H1 (cell line): ENCODE measurements at regions not wholly inside any gene's neighbourhood (a gene's known extent, or its start where the extent isn't known, plus 50 kb on each side); places are given as distances from the start of the nearest gene placed in this dataset.

ENCODE experiments used
- CTCF ChIA-PET: fragments of 300-600 bp; sonication (Branson Sonifier 250); formaldehyde crosslinking; loops from one replicate; lab custom pipeline; 2021; ENCODE audit not compliant: partially characterized antibody; lab: Charles Lee
- POLR2A ChIA-PET: fragments of 300-600 bp; sonication (Branson Sonifier 250); formaldehyde crosslinking; loops from one replicate; lab custom pipeline; 2021; ENCODE audit warnings: inconsistent platforms; ENCODE audit not compliant: partially characterized antibody; lab: Charles Lee
- DNase-seq, 2 experiments: peaks; one replicate each; pipeline versions ENCODE4 v3.0.0 to v3.0.0-alpha.2; 2010 to 2022; ENCODE audit warnings: low spot score in 2 of 2, low read depth in 1 of 2, mixed read lengths in 1 of 2
- FAIRE-seq: peaks from 2 replicates; lab custom pipeline; 2011; peaks lifted over from hg19 to GRCh38; lab: Jason Lieb, UNC
- H2AFZ ChIP-seq: 2 replicates; pipeline ENCODE4 v1.8.1; 2012; ENCODE audit warnings: low read length, inconsistent platforms
- H2AK5ac ChIP-seq: 2 replicates; pipeline ENCODE4 v1.6.1; 2013; ENCODE audit warnings: low read depth, low read length
- H2BK120ac ChIP-seq: replicated peaks from 2 replicates; pipeline ENCODE3; 2013; ENCODE audit warnings: low read depth, low read length, inconsistent platforms
- H2BK12ac ChIP-seq: 2 replicates; pipeline ENCODE4 v1.6.1; 2013; ENCODE audit warnings: low read depth, low read length
- H2BK15ac ChIP-seq: 2 replicates; pipeline ENCODE4 v1.6.1; 2013; ENCODE audit warnings: low read length
- H2BK20ac ChIP-seq: 2 replicates; pipeline ENCODE4 v1.6.1; 2013; ENCODE audit warnings: low read length
- H2BK5ac ChIP-seq: 2 replicates; pipeline ENCODE4 v1.6.1; 2013; ENCODE audit warnings: low read depth, low read length
- H3K14ac ChIP-seq: 2 replicates; pipeline ENCODE4 v1.6.1; 2013; ENCODE audit warnings: inconsistent platforms; ENCODE audit not compliant: insufficient read length
- H3K18ac ChIP-seq: 2 replicates; pipeline ENCODE4 v1.6.1; 2013; ENCODE audit warnings: low read length; ENCODE audit errors: extremely low read depth
- H3K23ac ChIP-seq: 2 replicates; pipeline ENCODE4 v1.6.1; 2013; ENCODE audit warnings: inconsistent platforms; ENCODE audit not compliant: insufficient read length
- H3K23me2 ChIP-seq: 2 replicates; pipeline ENCODE4 v1.6.1; 2013; ENCODE audit warnings: low read depth, low read length
- H3K27ac ChIP-seq: 2 replicates; pipeline ENCODE4 v1.6.1; 2011; ENCODE audit warnings: low read depth, low read length, inconsistent platforms
- H3K27me3 ChIP-seq, 4 experiments: replicated peaks in 1 of 4; 1 replicate in 1 of 4; 2 replicates in 3 of 4; pipeline versions ENCODE4 v1.6.1 to v1.8.1; 2011 to 2013; ENCODE audit warnings: low read length in 3 of 4, mild to moderate bottlenecking in 3 of 4, inconsistent platforms in 2 of 4, mixed read lengths in 2 of 4, moderate library complexity in 1 of 4; ENCODE audit not compliant: control insufficient read depth in 3 of 4, insufficient read depth in 3 of 4; ENCODE audit errors: extremely low read depth in 1 of 4
- H3K36me3 ChIP-seq, 4 experiments: 2 replicates each; pipeline versions ENCODE4 v1.6.1 to v1.8.1; 2011 to 2013; ENCODE audit warnings: mild to moderate bottlenecking in 4 of 4, low read length in 3 of 4, moderate library complexity in 2 of 4, control low read depth in 1 of 4, inconsistent platforms in 1 of 4; ENCODE audit not compliant: insufficient read depth in 4 of 4, control insufficient read depth in 2 of 4
- H3K4ac ChIP-seq: replicated peaks from 2 replicates; pipeline ENCODE3; 2013; ENCODE audit warnings: low read length, low read depth, mixed read lengths, inconsistent platforms; ENCODE audit not compliant: insufficient read length
- H3K4me1 ChIP-seq, 4 experiments: replicated peaks in 1 of 4; 1 replicate in 1 of 4; 2 replicates in 3 of 4; pipeline versions ENCODE4 v1.6.1 to v1.8.1; 2011 to 2013; ENCODE audit warnings: low read length in 3 of 4, inconsistent platforms in 2 of 4, mixed read lengths in 1 of 4; ENCODE audit not compliant: insufficient read depth in 4 of 4, control insufficient read depth in 3 of 4
- H3K4me2 ChIP-seq, 2 experiments: 2 replicates each; pipeline versions ENCODE4 v1.6.1 to v1.8.1; 2011 to 2013; ENCODE audit warnings: low read depth in 2 of 2, low read length in 2 of 2, control low read depth in 1 of 2, inconsistent platforms in 1 of 2, mild to moderate bottlenecking in 1 of 2; ENCODE audit not compliant: insufficient read depth in 1 of 2
- H3K4me3 ChIP-seq, 4 experiments: fragments of 200-600, 300-600 bp in 1 of 4; sonication (generic), shearing (Covaris generic), sonication (Bioruptor Twin) in 1 of 4; 2 replicates each; pipeline versions ENCODE4 v1.5.1 to v1.8.1; 2011 to 2016; ENCODE audit warnings: low read length in 4 of 4, low read depth in 3 of 4, control low read depth in 2 of 4, inconsistent platforms in 2 of 4, mild to moderate bottlenecking in 2 of 4, mixed read lengths in 1 of 4, moderate library complexity in 1 of 4; ENCODE audit not compliant: insufficient read depth in 2 of 4; ENCODE audit errors: extremely low read depth in 1 of 4
- H3K56ac ChIP-seq: replicated peaks from 2 replicates; pipeline ENCODE3; 2013; ENCODE audit warnings: low read depth, mild to moderate bottlenecking, mixed read lengths, low read length, inconsistent platforms; ENCODE audit not compliant: insufficient read length
- H3K79me1 ChIP-seq: 2 replicates; pipeline ENCODE4 v1.6.1; 2013; ENCODE audit warnings: low read depth, low read length, control low read depth
- H3K79me2 ChIP-seq, 2 experiments: 2 replicates each; pipeline versions ENCODE4 v1.6.1 to v1.8.1; 2012 to 2013; ENCODE audit warnings: low read length in 2 of 2, mild to moderate bottlenecking in 2 of 2, inconsistent platforms in 1 of 2; ENCODE audit not compliant: insufficient read depth in 2 of 2, control insufficient read depth in 1 of 2
- H3K9ac ChIP-seq, 4 experiments: replicated peaks in 1 of 4; 1 replicate in 1 of 4; 2 replicates in 3 of 4; pipeline versions ENCODE4 v1.6.1 to v1.8.1; 2011 to 2013; ENCODE audit warnings: low read depth in 3 of 4, low read length in 3 of 4, control low read depth in 2 of 4, mild to moderate bottlenecking in 2 of 4, moderate library complexity in 2 of 4, inconsistent platforms in 1 of 4; ENCODE audit errors: extremely low read depth in 1 of 4
- H3K9me3 ChIP-seq, 2 experiments: 2 replicates each; pipeline versions ENCODE4 v1.6.1 to v1.8.1; 2012 to 2013; ENCODE audit warnings: mild to moderate bottlenecking in 2 of 2, moderate library complexity in 2 of 2, control low read depth in 1 of 2, inconsistent platforms in 1 of 2, low read depth in 1 of 2, low read length in 1 of 2, mixed read lengths in 1 of 2; ENCODE audit not compliant: insufficient read depth in 2 of 2
- H4K20me1 ChIP-seq, 2 experiments: replicated peaks in 1 of 2; 2 replicates each; pipeline versions ENCODE3 to v1.8.1; 2011 to 2013; ENCODE audit warnings: inconsistent platforms in 2 of 2, low read length in 2 of 2, mild to moderate bottlenecking in 1 of 2; ENCODE audit not compliant: insufficient read depth in 2 of 2, control insufficient read depth in 1 of 2
- H4K5ac ChIP-seq: 2 replicates; pipeline ENCODE4 v1.6.1; 2013; ENCODE audit warnings: low read length, low read depth, mixed read lengths, inconsistent platforms; ENCODE audit not compliant: insufficient read length
- H4K8ac ChIP-seq: 2 replicates; pipeline ENCODE4 v1.8.0; 2013; ENCODE audit warnings: mild to moderate bottlenecking, moderate library complexity, low read length, inconsistent platforms; ENCODE audit not compliant: insufficient read depth; ENCODE audit errors: extremely low read depth
- H4K91ac ChIP-seq: replicated peaks from 2 replicates; pipeline ENCODE3; 2013; ENCODE audit warnings: low read length, mixed read lengths, inconsistent platforms; ENCODE audit not compliant: insufficient read length
- CBX8 ChIP-seq: fragments of 300-800, 300-1000 bp; sonication (generic); IDR thresholded peaks from 2 replicates; pipeline ENCODE4 v1.7.1; 2016; ENCODE audit warnings: low read depth, low read length, borderline replicate concordance
- EP300 ChIP-seq, 2 experiments: IDR thresholded peaks; 1 replicate in 1 of 2; 2 replicates in 1 of 2; pipeline ENCODE4 v1.6.1; 2011 to 2012; ENCODE audit warnings: low read depth in 2 of 2, low read length in 2 of 2, mild to moderate bottlenecking in 2 of 2, borderline replicate concordance in 1 of 2, inconsistent platforms in 1 of 2, moderate library complexity in 1 of 2
- HDAC6 ChIP-seq: IDR thresholded peaks from one replicate; pipeline ENCODE4 v1.7.1; 2012; ENCODE audit warnings: low read depth, mild to moderate bottlenecking, inconsistent platforms, low read length, moderate library complexity
- POU5F1 ChIP-seq: IDR thresholded peaks from 2 replicates; pipeline ENCODE4 v1.6.1; 2011; ENCODE audit warnings: low read depth, mild to moderate bottlenecking, low read length, moderate library complexity
- RNF2 ChIP-seq: fragments of 200-900, 300-1000 bp; sonication (generic); IDR thresholded peaks from 2 replicates; pipeline ENCODE4 v1.7.1; 2016; ENCODE audit warnings: borderline replicate concordance, low read depth, mild to moderate bottlenecking, antibody characterized with exemption, low read length; ENCODE audit not compliant: poor library complexity, severe bottlenecking; ENCODE audit errors: missing control alignments
- SIRT6 ChIP-seq: IDR thresholded peaks from one replicate; pipeline ENCODE4 v1.7.1; 2012; ENCODE audit warnings: low read length, inconsistent platforms
- WGBS, 2 experiments: shearing (Covaris generic) in 1 of 2; methylation state at CpG; one replicate each; pipeline versions ENCODE4 v1.1.6 to v1.1.7; 2013 to 2015; ENCODE audit warnings: low lambda C conversion rate in 2 of 2, mixed read lengths in 2 of 2, inconsistent platforms in 1 of 2, low coverage in 1 of 2, missing lambda C conversion rate in 1 of 2; ENCODE audit not compliant: insufficient replicate concordance in 2 of 2, insufficient coverage in 1 of 2, insufficient read length in 1 of 2; ENCODE audit errors: extremely low coverage in 1 of 2, missing lambda C conversion rate in 1 of 2; 5-methylcytosine and 5-hydroxymethylcytosine counted together

DNA sequence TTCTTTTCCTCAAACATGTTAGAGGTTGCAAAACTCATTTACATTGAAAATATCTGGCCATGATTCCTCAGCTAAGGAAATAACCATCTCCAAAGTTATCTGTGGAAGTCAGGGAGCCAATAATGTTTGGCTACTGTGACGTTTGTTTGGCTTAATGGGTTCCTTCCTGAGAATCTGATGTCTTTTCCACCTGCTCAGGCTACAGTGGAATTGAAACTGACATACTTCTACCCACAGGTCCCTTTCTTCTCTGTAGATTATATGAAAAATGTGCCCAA, 221.1 kb upstream of the XYLT1 start:
- Histone ChIP-seq H3K4me1 (peaks cover 0 to 3% (median 0%) of the 10 kb centered on the region in 4 experiments; a peak in 2 of 7 replicates), H3K79me1 (no peaks in the 10 kb centered on the region), H2AK5ac (no peak overlapping the region), H2BK15ac (no peak overlapping the region), H3K14ac (no peak overlapping the region), H3K4ac (no peak overlapping the region), H4K91ac (no peak overlapping the region), H3K23me2 (no peaks in the 10 kb centered on the region), H3K9me3 (no peaks in the 10 kb centered on the region; a peak in 1 of 4 replicates), H3K79me2 (no peaks in the 10 kb centered on the region), H3K18ac (no peak overlapping the region), H2BK5ac (no peak overlapping the region), H4K20me1 (no peaks in the 10 kb centered on the region), H4K5ac (no peak overlapping the region), H2BK12ac (no peak overlapping the region), H3K4me3 (no peak overlapping the region), H3K4me2 (no peak overlapping the region), H3K9ac (no peak overlapping the region), H3K56ac (no peak overlapping the region), H2BK120ac (no peak overlapping the region), H3K23ac (no peak overlapping the region), H4K8ac (no peak overlapping the region), H2BK20ac (no peak overlapping the region), H3K36me3 (no peaks in the 10 kb centered on the region), H3K27ac (no peak overlapping the region), H2AFZ (no peak overlapping the region), H3K27me3 (no peaks in the 10 kb centered on the region; a peak in 1 of 7 replicates)
- ChIA-PET POLR2A (no interaction called here), CTCF (no interaction called here)
- FAIRE-seq (no peak), DNase-seq (no peak)
- 86% methylated on average over 1 of the region's 1 CpG; no CpG with 5 or more reads in 1 of the 2 experiments for WGBS, 2 experiments
- TF ChIP-seq HDAC6 = no peak
- TF ChIP-seq CBX8 = no peak
- no peak for TF ChIP-seq EP300 (IDR thresholded peaks at IDR 0.05; ENCODE audit: borderline replicate concordance in 1 of 2, low read depth in 2 of 2, low read length in 2 of 2)
- TF ChIP-seq SIRT6 = no peak
- TF ChIP-seq POU5F1 = no peak
- TF ChIP-seq RNF2 = no peak
